T-helper 2 cell (primary cell): ENCODE measurements at regions not wholly inside any gene's neighbourhood (a gene's known extent, or its start where the extent isn't known, plus 50 kb on each side); places are given as distances from the start of the nearest gene placed in this dataset.

Experiments used
- DNase-seq, 5 experiments: peaks; one replicate each; pipeline versions ENCODE4 v3.0.0 to v3.0.0-alpha.2; 2012 to 2022

DNA sequence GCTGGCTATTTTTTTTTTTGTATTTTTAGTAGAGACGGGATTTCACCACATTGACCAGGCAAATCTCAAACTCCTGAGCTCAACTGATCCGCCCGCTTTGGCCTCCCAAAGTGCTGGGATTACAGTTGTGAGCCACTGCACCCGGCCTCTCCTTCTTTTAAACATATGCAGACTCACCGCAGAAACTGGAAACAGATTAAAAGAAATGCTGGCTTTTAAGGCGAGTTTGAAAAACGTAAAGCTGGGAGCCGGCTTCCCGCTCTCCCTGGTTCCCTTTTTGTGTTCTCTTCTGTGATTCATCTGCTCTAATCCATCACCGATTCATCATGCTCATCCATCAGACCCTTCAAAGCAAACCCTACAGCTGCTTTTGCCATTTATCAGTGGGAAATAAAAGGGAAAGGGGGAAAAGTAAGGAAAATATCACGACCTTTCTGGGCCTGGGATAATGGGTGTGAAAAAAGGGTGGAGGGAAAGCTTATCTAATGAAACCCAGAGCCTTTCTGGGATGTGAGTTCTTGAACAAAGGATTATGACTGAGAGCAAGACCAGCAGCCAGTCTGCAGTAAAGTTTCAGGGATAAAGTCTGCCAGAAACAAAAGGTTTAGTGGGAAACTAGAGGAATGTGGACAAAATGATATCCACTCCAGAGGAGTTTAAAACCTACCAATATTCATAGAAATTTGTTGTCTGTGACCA is 92.3 kb upstream of the LRIG1 start:
- DNase-seq: no peak

DNA sequence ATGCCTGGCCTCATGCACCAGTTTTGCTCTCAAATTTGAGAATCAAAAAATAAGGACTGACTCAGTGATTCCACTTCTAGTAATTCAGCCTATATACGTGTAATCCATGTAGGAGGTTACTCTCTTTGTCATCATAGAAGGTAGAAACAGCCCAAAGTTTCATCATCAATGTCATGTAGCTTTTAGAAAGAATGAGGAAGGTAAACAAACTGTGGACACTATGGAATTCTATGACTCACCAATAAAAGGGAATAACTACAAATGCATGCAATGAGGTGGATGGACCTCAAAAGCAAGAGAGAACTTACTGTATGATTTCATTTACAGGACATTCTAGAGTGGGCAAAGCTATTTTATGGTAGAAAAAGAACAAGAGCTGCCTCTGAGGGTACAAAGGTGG is 93.2 kb upstream of the LRIG1 start:
- no peak for DNase-seq

DNA sequence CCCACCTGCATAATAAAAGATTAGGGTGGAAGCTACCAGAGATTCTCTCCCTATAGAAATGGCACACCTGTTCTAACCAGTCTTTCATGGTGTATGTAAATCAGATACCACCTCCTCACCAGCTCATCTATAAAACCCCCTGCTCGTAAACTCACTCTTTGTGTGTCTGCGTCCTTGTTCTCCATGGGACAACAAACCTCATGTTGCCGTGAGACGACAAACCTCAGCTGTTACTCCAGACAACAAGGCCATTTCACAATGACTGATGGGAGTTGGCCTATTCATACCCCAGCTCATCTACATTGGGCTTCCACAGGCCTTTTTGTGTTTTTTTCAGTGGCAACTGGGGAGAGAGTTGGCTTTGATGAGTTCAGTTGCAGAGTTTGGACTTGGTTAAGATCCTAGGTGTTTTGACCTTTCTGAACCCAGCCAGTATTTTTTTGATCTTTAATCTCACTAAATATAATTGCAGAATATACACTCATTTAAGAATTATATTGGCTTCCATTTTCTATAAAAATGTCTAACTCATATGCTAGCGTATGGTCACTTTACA is 96.6 kb upstream of the LRIG1 start:
- no peak for DNase-seq

DNA sequence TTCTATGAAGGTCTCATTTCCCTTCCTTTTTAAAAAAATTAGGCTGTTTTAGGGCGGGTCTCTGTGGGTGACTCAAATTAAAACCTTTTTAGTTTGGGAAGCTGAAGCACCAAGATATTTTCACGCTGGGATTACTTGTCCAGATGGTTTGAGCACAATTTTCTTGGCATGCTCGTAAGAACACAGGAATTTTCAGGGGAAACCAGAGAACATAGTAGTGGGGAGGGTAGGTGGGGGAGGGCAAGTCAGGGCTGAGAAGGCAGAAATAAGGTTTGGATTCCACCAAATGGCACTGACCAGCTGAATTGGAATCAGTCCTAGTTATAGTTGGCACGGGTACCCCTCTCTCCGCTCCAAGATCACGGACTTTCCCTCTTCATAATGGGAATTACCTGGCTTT is 97.3 kb upstream of the LRIG1 start:
- no peak for DNase-seq

DNA sequence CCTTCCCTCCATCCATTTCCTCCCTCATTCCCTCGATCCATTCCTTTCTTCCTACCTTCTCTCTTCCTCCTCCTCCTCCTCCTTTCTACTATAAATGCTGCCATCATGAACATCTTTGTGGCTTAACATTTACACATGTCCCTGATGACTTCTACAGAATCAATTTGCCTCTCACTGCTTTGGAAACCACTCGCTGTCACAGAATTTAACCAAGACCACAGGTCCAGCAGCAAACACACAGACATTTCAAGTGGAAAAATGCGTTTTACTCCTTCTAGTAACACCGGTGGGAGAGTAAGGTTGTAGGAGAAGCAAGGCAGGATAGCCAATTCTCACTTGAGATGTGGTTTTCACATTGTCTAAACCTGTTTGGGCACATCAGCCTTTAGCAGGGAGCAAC is 101.4 kb upstream of the LRIG1 start:
- DNase-seq: no peak

DNA sequence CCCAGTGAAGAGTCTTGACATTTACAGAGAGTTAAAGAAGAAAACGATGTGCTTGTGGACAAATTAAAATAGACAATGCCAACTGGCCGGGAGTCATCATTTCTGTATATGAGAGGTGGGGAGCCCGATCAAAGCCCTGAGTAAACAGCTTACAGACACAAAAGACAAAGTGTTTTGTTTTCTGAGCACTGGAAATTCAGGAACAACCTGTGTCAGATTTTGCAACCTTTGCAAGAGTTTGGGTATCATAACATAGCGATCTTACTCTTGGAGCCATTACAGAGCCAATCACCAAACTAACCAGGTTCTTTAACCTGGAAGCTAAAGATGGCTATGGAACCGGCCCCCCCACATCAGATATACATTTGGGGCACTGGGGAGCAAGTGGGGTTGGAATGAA is 101.9 kb upstream of the LRIG1 start:
- no peak for DNase-seq

DNA sequence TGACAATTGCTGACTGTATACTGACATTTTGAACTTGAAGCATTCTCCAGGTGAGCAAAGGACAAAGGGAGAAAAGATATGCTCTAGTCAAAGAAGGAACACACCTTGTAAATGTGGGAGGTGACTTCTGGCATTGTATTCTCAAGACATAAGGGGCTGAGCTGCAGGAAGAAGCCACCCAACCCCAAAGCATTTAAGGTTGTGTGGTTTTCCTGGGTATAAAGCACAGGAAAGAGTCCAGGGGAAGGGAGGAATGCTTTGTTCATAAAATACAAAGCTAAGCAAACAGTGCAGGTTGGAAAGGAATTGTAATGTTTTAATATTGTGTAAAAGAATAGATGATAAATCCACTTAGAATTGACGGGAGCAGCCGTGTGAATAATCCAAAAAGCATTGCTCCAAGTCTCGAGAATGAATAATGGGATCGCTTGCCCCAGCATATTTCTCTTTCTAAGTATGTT is 102.4 kb upstream of the LRIG1 start:
- DNase-seq: no peak

DNA sequence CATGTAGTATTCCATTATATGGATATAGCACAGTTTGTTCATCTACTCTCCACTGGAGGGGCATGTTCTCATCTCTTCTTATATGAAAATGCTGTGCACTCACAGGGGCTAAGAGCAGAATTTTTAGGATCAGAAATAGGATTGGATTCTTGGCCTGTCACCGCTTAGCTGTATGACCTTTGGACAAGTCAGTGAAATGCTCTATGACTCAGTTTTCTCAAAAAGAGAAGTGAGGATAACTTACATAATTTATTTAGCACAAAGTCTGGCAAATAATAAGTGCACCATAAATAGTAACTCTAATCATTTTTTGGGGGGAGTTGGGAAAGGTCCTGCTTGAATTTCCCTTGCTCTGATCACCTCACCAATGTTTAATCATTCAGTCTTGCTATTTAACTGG is 103.7 kb upstream of the LRIG1 start:
- DNase-seq: no peak

DNA sequence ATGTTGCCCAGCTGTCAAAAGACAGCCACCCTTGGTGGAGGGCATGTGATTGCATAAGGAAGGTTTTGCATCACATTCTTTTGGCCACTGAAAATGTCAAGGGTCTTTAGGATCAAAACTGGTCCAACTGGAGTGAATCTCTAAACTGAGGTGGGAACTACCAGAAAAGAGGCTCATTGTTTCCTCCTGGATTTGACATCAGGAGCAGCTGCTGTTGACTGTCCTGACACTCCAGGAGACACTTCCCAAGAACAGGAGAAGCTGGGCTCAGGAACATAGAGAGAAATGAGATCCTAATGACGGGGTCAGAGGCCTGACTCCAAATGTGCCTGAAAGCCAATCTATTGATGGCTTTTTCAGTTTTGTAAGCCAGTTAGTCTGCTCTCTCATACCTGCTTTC is 105.3 kb upstream of the LRIG1 start:
- no peak for DNase-seq

DNA sequence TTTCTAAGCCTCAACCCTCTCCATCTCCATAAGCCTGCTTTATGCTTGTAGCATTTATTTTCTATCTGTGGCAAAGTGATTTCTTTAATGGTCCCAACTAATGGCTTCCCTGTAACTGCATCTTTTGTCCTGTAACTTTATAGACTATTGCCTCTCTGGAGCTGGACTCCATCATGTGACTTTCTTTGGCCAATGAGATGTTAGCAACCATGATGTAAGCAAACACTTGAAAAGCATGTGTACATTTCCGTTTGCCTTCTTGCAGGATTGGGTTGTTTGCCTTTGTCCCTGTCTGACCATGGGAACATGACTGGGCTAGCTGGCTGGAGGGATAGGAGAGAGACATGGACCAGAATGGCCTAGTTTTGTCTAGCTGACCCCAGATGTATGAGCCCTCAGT is 106.0 kb upstream of the LRIG1 start:
- DNase-seq: no peak

DNA sequence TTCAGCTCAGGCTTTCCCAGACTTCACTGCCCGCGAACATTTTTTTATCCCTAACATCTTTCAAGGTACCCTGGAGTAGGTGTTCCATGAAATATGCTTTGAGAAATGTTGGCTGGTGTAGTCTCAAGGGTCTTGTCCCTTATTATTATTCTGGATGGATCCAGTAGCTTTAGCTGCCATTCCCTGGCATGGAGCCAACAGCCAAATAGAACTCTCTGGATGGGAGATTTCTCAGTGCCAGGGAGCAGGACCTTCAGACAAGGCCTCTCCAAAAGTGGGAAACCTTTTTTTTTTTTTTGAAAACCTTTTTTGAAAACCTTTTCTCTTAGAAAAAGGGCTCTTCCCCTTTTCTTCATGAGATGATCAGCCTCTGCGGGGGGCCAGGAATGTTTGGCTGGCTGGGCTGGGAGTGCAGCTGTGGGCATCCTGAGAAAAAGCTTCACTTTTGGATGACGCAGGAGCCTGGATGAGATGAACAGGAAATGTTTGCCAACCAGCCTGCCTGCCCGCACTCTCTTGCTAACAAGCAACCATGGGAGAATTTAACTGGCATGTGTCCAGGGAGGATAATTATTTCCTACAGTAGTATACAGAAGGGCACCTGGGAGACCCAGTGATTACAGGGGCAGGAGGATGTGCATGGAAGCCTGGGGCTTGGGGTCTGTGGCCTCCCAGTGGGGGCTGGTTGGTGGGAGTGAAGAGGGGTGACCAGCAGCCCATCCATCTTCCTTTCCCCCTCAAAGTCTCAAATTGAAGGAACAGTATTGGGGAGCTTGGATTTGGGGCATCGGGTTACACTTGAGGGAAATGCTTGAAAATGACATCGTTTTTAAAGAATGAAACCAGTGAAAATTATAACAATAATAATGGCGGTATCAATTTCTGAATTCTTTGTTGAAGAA is 109.1 kb upstream of the LRIG1 start:
- no peak for DNase-seq

DNA sequence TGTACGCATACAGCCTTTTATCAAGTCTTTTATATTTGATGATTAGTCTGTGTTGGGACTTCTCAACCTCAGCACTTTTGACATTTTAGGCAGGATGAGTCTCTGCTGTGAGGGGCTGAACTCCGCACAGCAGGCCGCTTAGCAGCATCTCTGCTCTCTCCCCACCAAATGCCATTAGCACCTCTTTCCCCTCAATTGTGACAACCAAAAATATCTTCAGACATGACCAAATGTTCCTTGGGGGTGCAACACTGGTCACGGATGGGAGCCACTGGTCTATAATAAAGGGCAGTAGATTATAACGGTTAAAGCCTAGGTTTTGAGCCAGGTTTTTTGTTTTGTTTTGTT is 109.7 kb upstream of the LRIG1 start:
- DNase-seq: no peak

DNA sequence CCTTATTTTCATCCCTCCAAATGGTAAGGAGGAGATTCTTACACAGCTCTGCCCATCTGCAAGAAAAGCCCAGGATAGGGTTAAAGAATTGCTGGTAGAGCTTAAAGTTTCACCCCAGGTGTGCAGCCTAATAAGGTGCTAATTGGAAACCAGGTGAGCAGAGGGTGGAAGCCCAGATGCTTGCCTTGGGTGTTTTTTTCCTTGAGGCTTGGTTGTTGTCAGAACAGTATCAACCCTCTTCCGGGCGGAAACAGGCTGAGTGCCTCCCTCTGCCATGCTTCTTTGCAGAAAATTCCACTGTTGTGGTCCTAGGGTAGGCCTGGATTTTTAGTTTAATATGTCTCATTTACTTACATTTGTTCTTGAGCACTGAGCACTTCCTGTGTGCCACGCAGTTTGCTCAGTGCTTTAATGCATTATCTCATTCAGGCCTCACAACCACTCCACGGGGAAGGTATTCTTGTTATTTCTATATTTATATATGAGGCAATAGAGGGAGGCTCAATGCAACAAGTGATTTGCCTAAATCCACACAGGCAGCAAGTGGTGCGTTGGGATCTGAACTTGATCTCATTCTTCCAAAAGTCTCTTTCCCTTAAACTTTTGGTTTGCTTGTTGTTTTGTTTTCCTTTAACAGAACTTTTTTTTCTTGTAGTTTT is 115.0 kb upstream of the LRIG1 start:
- DNase-seq: no peak

DNA sequence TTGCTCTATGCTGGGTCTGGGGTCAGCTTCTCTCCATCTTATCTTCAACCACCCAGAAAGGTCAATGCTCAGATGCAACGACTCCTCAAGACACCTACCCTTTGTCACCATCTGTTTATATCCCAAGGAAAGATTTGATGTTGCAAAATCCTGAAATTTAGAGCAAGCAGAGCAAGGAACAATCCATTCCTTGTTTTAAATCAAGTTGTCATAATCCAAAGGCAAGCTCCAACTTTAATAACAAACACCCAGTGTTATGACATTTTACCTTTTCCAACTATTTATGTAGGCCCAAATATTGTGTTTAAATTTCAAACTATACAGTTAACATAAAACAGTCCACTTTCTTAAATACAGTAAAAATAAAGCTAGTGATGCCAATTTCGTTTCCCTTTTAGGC is 116.5 kb upstream of the LRIG1 start:
- DNase-seq: no peak

DNA sequence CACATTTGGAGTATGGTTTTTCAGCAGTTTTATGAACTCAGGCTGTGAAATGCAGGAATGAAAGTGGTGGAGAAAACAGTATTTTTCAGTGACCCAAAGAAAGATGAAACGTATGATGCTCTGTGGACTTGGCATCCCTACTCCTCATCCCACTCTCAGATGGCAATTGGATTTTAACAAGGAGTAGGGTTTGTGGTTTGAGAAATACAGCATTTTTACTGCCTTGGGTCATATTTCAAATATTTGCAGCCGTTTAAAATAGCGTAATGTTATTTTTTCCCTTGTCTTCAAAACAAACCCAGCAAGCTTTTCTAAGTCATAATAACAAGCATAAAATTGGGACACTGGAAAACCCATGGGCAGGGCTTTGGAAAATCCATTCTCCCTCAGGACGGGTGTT is 117.2 kb upstream of the LRIG1 start:
- DNase-seq: no peak

DNA sequence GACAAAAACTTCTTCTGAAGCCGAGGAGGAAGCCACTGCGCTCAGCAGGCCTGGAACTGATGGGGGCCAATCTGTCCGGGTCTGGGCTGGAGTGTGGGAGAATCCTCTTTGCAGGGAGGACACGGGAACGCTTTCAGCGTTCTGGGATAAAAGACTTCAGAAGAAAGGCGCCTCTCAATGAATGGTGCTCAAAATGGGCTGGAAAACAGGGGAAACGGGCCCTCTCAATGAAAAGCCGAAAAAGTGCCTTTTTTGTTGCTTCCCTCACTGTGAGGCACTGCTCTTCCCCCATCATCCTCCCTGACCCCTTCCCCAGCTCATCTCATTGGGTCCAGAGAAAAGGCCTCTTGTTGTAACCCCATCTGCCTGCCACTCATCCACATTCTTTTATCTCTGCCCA is 119.5 kb upstream of the LRIG1 start:
- DNase-seq: no peak

DNA sequence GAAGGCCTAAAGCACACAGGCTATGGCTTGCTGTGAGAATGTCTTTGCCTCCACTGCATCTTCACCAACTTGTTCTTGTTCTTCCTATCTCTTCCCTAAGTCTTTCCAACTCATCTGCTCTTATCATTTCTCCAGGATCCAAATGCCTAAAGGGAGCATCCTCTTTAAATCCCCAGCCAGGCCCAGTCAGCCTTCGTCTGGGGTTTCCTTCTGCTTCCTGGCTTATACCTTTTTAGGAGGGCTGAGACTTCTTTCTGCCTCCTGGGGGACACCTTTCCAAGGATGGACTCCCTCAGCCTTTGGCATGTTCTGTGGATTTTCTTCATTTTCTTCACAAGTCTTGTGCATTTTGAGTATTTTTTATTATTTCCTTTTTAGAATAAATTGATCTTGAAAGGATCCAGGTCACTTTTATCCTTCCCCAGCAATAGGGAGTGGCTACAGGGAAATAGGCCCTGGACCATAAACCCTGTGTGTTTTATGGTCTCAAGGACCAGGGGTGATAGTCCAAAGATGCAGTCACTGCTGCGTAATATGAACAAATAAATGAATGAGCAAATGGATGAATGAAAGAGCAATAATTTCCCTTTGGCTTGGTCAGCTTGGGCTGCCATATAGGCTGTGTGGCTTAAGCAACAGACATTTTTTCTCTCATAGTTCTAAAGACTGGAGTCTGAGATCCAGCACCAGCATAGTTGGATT is 122.1 kb upstream of the LRIG1 start:
- DNase-seq: no peak

DNA sequence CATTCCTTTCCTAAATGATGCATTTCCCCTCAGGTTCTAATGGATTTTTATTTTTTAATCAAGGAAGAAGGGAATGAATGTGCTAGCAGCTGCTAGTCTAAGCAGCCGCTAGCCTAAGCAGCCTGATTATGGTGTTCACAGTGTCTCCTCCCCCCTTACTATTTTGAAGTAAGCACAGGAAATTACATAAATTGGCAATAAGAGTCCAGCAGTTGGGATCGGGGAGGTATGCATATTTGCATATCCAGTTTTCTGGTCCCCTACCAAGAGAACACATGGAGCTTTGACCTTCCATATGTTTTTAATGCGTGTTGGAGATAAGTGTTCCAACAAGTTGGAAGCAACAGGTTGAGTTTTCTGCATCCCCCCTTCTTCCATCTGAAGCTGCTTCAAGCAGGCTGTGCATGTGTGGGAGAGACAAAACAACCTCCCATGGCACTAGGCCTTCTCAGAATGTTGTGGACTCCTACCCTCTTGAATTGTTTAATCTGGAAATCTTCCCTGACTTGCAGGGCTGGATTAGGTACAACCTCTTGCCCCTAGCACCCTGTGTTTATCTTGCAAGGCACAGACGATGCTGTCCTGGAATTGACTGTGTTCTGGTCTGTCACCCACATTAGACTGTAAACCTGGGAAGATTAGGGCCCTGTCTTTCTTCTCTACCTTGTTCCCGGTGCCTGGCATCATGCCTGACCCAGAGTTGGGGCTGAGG is 124.8 kb upstream of the LRIG1 start:
- DNase-seq: no peak

DNA sequence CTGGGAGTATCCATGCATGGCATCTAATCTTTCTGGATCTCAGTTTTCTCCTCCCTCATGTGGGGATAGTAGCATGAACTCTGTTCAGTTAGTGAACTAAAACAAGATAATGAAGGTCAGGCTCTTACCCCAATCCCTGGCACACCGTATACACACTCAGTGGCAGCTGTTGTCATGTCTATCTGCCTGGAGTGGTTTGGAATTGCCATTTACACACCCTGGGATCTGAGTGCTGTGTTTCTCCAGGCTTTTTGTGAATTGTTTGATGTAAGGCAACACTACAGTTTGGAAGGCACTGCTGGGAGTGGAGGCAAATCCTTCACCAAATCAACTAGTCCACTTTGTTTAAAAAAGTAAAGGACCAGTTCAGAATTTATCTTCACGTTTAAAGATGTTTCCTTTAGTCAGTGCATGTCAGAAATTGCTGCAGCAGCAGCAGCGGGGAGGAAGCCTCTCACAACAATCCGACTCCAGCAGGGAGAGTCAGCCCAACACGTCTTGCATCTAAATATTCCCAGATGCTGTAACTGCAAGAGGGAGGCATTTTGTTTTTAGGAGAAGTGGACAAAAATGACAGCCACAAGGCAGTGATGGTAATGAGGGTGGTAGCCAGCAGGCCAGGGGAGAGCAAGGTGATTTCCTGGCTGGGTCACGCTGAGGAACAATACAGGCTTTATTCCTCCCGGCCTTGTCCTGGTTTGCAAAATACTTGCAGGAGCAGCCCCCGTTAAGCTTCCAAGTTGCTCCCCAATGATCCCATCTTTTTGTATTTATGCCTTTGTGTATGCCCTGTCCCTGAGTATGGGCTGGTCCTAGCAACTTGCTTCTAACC is 128.5 kb upstream of the LRIG1 start:
- no peak for DNase-seq

DNA sequence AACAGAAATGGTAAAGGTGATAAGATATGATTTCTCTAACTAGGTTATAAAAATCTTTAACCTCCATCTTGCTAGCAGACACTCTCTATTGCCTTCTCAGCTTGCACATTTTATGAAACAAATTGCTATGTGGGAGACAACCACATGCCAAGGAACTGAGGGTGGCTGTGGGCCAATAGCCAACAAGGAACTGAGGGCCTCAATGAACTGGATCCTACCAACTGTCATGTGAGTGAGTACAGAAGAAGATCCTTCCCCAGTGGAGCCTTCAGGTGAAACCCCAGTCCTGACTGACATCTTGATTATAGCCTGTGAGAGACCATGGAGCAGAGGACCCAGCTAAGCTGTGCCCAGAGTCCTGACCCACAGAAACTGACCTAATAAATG is 129.2 kb upstream of the LRIG1 start:
- DNase-seq: no peak
